Prostate gland (tissue), 2 donors: ENCODE measurements at regions not wholly inside any gene's neighbourhood (a gene's known extent, or its start where the extent isn't known, plus 50 kb on each side); places are given as distances from the start of the nearest gene placed in this dataset.
A peak's percentile ranks its signal among the peaks of the same experiment; 100 is the strongest.

Source experiments
- DNase-seq: peaks from one replicate; pipeline ENCODE4 v3.0.0-alpha.2; 2019; ENCODE audit warnings: low spot score
- H3K27ac ChIP-seq, 2 donors: fragments of 200-600 bp; sonication (generic); 2 replicates each; pipeline ENCODE4 v1.5.1; 2017 to 2019
- H3K27me3 ChIP-seq: fragments of 200-600 bp; sonication (generic); replicated peaks from 2 replicates; pipeline ENCODE4 v1.5.1; 2019; ENCODE audit not compliant: insufficient read depth
- H3K36me3 ChIP-seq, 2 donors: fragments of 200-600 bp; sonication (generic); 1 replicate in 1 of 2; 2 replicates in 1 of 2; pipeline versions ENCODE4 v1.5.1 to v1.8.1; 2017 to 2019
- H3K4me1 ChIP-seq: fragments of 200-600 bp; sonication (generic); replicated peaks from 2 replicates; pipeline ENCODE4 v1.5.1; 2019
- H3K4me3 ChIP-seq, 2 donors: fragments of 200-600 bp; sonication (generic); 2 replicates each; pipeline ENCODE4 v1.5.1; 2017 to 2019
- H3K9me3 ChIP-seq: fragments of 200-600 bp; sonication (generic); 2 replicates; pipeline ENCODE4 v1.5.1; 2017
- POLR2A ChIP-seq: fragments of 450-650 bp; IDR thresholded peaks from one replicate; pipeline ENCODE4 v1.6.1; 2016; ENCODE audit warnings: antibody characterized with exemption, mild to moderate bottlenecking
- POLR2AphosphoS5 ChIP-seq: sonication (generic); formaldehyde crosslinking; IDR thresholded peaks from one replicate; pipeline ENCODE4 v1.6.1; 2017; ENCODE audit warnings: antibody characterized with exemption
- WGBS: methylation state at CpG from one replicate; pipeline ENCODE4 v1.1.5; 2018; 5-methylcytosine and 5-hydroxymethylcytosine counted together
- intact Hi-C: fragments of 100-400 bp; cut with DNase I; formaldehyde crosslinking; loops from one replicate; pipeline ENCODE4 v1.14.2; 2022
- TF ChIP-seq, protein P1 (sequence below), 4 experiments: fragments of 200-600 bp in 2 of 4; fragments of 450-650 bp in 2 of 4; sonication (generic) in 2 of 4; IDR thresholded peaks; 1 replicate in 3 of 4; 2 replicates in 1 of 4; pipeline ENCODE4 v1.5.1; 2016 to 2019; ENCODE audit warnings: antibody characterized with exemption in 4 of 4, mild to moderate bottlenecking in 2 of 4, moderate library complexity in 2 of 4

- H3K36me3 ChIP-seq, result no peaks in the 10 kb centered on the region
- 5% methylated on average over 23 of the region's 34 CpGs for WGBS
- peak overlapping the region; percentile 51 to 53 for H3K4me3 ChIP-seq
- DNase-seq, result peak; percentile 93
- no peaks in the 10 kb centered on the region for H3K27me3 ChIP-seq
- peak; percentile 81 for TF ChIP-seq POLR2A
- peak; percentile 96 for TF ChIP-seq POLR2AphosphoS5
- TF ChIP-seq, protein P1, sequence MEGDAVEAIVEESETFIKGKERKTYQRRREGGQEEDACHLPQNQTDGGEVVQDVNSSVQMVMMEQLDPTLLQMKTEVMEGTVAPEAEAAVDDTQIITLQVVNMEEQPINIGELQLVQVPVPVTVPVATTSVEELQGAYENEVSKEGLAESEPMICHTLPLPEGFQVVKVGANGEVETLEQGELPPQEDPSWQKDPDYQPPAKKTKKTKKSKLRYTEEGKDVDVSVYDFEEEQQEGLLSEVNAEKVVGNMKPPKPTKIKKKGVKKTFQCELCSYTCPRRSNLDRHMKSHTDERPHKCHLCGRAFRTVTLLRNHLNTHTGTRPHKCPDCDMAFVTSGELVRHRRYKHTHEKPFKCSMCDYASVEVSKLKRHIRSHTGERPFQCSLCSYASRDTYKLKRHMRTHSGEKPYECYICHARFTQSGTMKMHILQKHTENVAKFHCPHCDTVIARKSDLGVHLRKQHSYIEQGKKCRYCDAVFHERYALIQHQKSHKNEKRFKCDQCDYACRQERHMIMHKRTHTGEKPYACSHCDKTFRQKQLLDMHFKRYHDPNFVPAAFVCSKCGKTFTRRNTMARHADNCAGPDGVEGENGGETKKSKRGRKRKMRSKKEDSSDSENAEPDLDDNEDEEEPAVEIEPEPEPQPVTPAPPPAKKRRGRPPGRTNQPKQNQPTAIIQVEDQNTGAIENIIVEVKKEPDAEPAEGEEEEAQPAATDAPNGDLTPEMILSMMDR (IDR thresholded peaks at IDR 0.05), result no peak
- peak overlapping the region; percentile 99 to 100 for H3K27ac ChIP-seq
- H3K4me1 ChIP-seq, result peaks cover 41% of the 10 kb centered on the region
- intact Hi-C loops, result loop anchor here (1.0 to 5.0 kb wide), 4 partner anchors 71 to 307 kb away; no protein-coding TSS in a partner anchor
- no peaks in the 10 kb centered on the region for H3K9me3 ChIP-seq
Measured at GRCh38 chr9:129483415-129484351, 137.2 kb downstream of the C9orf50 start.

DNA sequence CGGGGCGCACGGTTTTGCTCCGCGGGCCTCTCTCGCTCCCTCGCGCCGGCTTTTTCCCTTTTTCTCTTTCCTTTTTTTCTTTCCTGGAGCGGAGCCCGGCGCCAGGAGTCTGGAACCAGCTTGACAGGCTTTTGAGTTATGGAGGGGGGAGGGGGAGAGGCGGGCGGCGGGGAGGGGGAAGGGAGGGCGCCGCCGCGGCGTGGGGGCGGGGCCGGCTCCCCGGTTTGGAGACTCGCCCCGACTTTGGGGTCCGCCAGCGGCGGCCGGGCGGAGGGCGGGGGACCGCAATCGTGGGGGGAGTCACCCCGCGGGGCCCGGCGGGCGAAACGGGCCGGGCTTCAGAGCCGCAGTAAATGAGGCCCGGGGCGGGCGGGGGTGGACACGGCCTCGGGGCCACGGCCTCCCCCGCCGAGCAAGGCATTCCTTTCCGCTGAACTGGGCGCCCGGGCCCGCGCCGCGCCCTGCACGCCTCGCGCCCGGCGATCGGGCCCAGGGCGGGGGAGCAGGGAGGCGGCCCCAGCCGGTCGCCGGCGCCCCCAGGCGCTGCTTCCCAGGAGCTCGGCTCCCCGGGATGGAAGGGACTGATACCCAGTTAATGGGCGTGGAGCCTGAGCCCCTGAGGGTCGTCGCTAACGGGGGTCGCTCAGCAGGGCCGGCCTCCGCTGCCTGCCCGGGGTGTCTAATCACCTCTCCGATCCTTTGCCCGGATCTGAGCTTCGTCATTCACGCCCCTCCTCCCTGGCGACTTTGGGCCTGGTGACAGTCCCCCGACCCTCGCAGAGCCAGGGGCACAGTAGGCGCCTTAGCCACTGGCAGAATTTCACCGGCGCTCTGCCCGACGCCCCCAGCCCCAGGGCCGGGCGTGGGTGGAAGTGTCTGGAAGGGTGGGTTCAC lies 138.1 kb downstream of the C9orf50 start:
- intact Hi-C loops, result loop anchor here (1.0 to 5.0 kb wide), 4 partner anchors 70 to 306 kb away; no protein-coding TSS in a partner anchor
- Histone ChIP-seq H3K36me3 (no peaks in the 10 kb centered on the region), H3K27ac (peak overlapping the region; percentile 99 to 100), H3K9me3 (no peaks in the 10 kb centered on the region), H3K4me3 (peak overlapping the region; percentile 51 to 53), H3K4me1 (peaks cover 36% of the 10 kb centered on the region), H3K27me3 (no peaks in the 10 kb centered on the region)
- TF ChIP-seq POLR2A (peak; percentile 19), POLR2AphosphoS5 (peak; percentile 76)
- TF ChIP-seq, protein P1 (IDR thresholded peaks at IDR 0.05), result peak in 1 of 4 experiments; percentile 22
- under 1% methylated on average over 51 of the region's 93 CpGs for WGBS
- peak; percentile 88 for DNase-seq

DNA sequence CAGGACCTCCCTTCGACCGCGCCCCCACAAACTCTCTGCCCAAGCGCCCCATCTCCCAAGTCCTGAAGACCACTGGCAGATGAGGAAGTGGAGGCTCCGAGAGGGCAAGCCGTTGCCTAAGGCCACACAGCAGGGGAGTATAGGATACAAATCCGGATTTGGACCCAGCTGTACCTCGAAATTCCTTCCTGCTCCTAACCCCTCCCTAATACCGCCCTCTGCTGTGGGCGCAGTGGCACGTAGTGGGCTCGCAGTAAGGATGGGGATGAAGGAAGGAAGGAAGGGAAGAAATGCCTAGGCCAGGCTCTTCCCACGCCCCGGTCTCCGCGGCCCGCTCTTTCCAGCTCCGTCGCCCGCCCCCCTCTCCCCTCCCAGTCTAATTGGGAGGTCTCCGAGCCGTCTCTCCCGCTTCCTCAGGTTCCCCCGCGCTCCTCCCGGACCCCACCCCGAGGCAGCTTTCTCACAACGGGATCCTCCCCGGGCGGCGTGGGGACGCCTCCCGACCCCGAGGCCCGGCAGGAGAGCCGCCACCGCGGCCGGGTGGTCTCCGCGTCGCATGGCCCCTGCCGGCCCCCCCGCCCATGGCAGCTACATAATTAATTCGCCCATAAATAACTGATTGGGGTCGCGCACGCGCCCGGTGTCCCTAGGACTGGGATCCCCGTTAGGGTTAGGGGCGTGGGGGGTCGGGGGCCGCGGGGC lies 138.9 kb downstream of the C9orf50 start:
- H3K27ac ChIP-seq, result peak overlapping the region; percentile 99 to 100
- 11% methylated on average over 55 of the region's 55 CpGs for WGBS
- H3K4me1 ChIP-seq, result peaks cover 28% of the 10 kb centered on the region
- intact Hi-C loops, result loop anchor here (2.0 to 5.0 kb wide), 4 partner anchors 21 to 165 kb away; no protein-coding TSS in a partner anchor
- H3K27me3 ChIP-seq, result no peaks in the 10 kb centered on the region
- H3K36me3 ChIP-seq, result no peaks in the 10 kb centered on the region
- no peak for DNase-seq
- H3K4me3 ChIP-seq, result peak overlapping the region; percentile 51 to 53
- no peaks in the 10 kb centered on the region for H3K9me3 ChIP-seq
- TF ChIP-seq POLR2AphosphoS5 (peak; percentile 33), POLR2A (no peak)
- TF ChIP-seq, protein P1 (IDR thresholded peaks at IDR 0.05), result peak in 2 of 4 experiments; percentile 30 to 41

DNA sequence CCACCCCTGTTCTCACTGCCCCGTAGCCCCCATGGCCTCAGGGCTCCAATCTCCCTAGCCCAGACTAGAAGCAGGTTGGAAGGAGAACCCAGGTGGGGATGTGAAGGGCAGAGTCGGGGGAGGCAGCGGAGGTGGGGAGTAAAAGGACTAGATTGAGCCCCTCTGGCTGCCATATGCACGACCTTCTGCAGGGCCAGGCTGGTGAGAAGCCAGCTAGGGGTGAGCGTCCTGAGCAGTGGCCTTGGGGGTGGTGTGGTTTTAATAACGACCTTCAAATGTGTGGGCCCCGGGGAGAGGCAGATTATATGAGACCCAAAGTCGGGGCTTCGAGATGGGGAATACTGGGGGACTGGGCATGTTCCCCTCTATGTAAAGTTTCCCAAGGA lies 139.5 kb downstream of the C9orf50 start:
- Histone ChIP-seq H3K9me3 (no peaks in the 10 kb centered on the region), H3K4me3 (no peak overlapping the region), H3K4me1 (peaks cover 22% of the 10 kb centered on the region), H3K36me3 (no peaks in the 10 kb centered on the region), H3K27ac (peak overlapping the region; percentile 99 to 100), H3K27me3 (no peaks in the 10 kb centered on the region)
- intact Hi-C loops, result loop anchor here (2.0 to 5.0 kb wide), 3 partner anchors 21 to 164 kb away; no protein-coding TSS in a partner anchor
- DNase-seq, result no peak
- TF ChIP-seq POLR2A (no peak), POLR2AphosphoS5 (no peak)
- TF ChIP-seq, protein P1 (IDR thresholded peaks at IDR 0.05), result no peak
- 66% methylated on average over 9 of the region's 9 CpGs for WGBS
